IMR-90 (cell line): ENCODE measurements at regions not wholly inside any gene's neighbourhood (a gene's known extent, or its start where the extent isn't known, plus 50 kb on each side); places are given as distances from the start of the nearest gene placed in this dataset.

Source experiments
- ATAC-seq: fragments of 200-7000 bp; cut with Tn5 transposase; 2 replicates; pipeline ENCODE4 v1.9.1; 2020; ENCODE audit warnings: low read depth, mild to moderate bottlenecking, moderate library complexity
- BruUV-seq: library from RNA; stranded (reverse); fragments of 400-500 nt; replicated peaks from 2 replicates; lab custom pipeline; 2021; lab: Mats Ljungman, UMichigan
- CTCF ChIA-PET: fragments of 300-600 bp; formaldehyde crosslinking; extraction: SDS; loops from one replicate; lab custom pipeline; 2021; ENCODE audit warnings: antibody characterized with exemption; lab: Yijun Ruan, JAX
- POLR2A ChIA-PET: fragments of 300-600 bp; sonication (Branson Sonifier 250); formaldehyde crosslinking; loops from one replicate; lab custom pipeline; 2022; ENCODE audit warnings: antibody characterized with exemption; ENCODE audit not compliant: unreplicated experiment; lab: Charles Lee
- DNase-seq: peaks from one replicate; pipeline ENCODE4 v3.0.0; 2013
- H2AFZ ChIP-seq: replicated peaks from 2 replicates; pipeline ENCODE3; 2013; ENCODE audit warnings: low read length, mild to moderate bottlenecking; ENCODE audit not compliant: poor library complexity
- H2AK5ac ChIP-seq: 2 replicates; pipeline ENCODE4 v1.6.1; 2013; ENCODE audit warnings: low read depth, low read length, inconsistent platforms
- H2AK9ac ChIP-seq: replicated peaks from 2 replicates; pipeline ENCODE3; 2013; ENCODE audit warnings: mild to moderate bottlenecking, low read depth, low read length, moderate library complexity; ENCODE audit not compliant: poor library complexity
- H2BK120ac ChIP-seq: 2 replicates; pipeline ENCODE4 v1.6.1; 2013; ENCODE audit warnings: low read depth, low read length, inconsistent platforms
- H2BK15ac ChIP-seq: 3 replicates; pipeline ENCODE4 v1.6.1; 2013; ENCODE audit warnings: low read depth, low read length, inconsistent platforms
- H2BK20ac ChIP-seq: 2 replicates; pipeline ENCODE4 v1.6.1; 2013; ENCODE audit warnings: low read depth, mild to moderate bottlenecking, inconsistent platforms, low read length, moderate library complexity
- H2BK5ac ChIP-seq: 2 replicates; pipeline ENCODE4 v1.6.1; 2013; ENCODE audit warnings: mild to moderate bottlenecking, low read depth, low read length, inconsistent platforms; ENCODE audit not compliant: poor library complexity, severe bottlenecking
- H3K14ac ChIP-seq: replicated peaks from 2 replicates; pipeline ENCODE4 v1.6.1; 2013; ENCODE audit warnings: low read depth, low read length, inconsistent platforms
- H3K18ac ChIP-seq: 2 replicates; pipeline ENCODE4 v1.6.1; 2013; ENCODE audit warnings: low read depth, low read length, control low read depth
- H3K23ac ChIP-seq: 2 replicates; pipeline ENCODE4 v1.6.1; 2013; ENCODE audit warnings: low read depth, low read length, inconsistent platforms
- H3K27ac ChIP-seq: 2 replicates; pipeline ENCODE4 v1.5.1; 2013; ENCODE audit warnings: mild to moderate bottlenecking, control low read depth, low read length; ENCODE audit not compliant: insufficient read depth
- H3K27me3 ChIP-seq: 2 replicates; pipeline ENCODE4 v1.6.1; 2013; ENCODE audit warnings: low read length; ENCODE audit not compliant: control insufficient read depth, insufficient read depth
- H3K36me3 ChIP-seq: 2 replicates; pipeline ENCODE4 v1.6.1; 2013; ENCODE audit warnings: low read length, mixed read lengths; ENCODE audit not compliant: control insufficient read depth, insufficient read depth
- H3K4ac ChIP-seq: 2 replicates; pipeline ENCODE4 v1.6.1; 2013; ENCODE audit warnings: low read depth, low read length, inconsistent platforms
- H3K4me1 ChIP-seq: 2 replicates; pipeline ENCODE4 v1.6.1; 2013; ENCODE audit warnings: low read length, mixed read lengths; ENCODE audit not compliant: control insufficient read depth, insufficient read depth
- H3K4me2 ChIP-seq: 2 replicates; pipeline ENCODE4 v1.6.1; 2013; ENCODE audit warnings: low read depth, mild to moderate bottlenecking, control low read depth, low read length, moderate library complexity
- H3K4me3 ChIP-seq: 2 replicates; pipeline ENCODE4 v1.5.1; 2013; ENCODE audit warnings: low read depth, mild to moderate bottlenecking, control low read depth, low read length, moderate library complexity; ENCODE audit not compliant: insufficient read depth
- H3K56ac ChIP-seq: 2 replicates; pipeline ENCODE4 v1.6.1; 2013; ENCODE audit warnings: low read length, inconsistent platforms; ENCODE audit not compliant: insufficient read depth; ENCODE audit errors: extremely low read depth
- H3K79me1 ChIP-seq, 2 experiments: 2 replicates each; pipeline ENCODE4 v1.6.1; 2013; ENCODE audit warnings: low read length in 2 of 2, inconsistent platforms in 1 of 2, low read depth in 1 of 2
- H3K9ac ChIP-seq: 2 replicates; pipeline ENCODE4 v1.6.1; 2013; ENCODE audit warnings: low read depth, low read length, control low read depth
- H3K9me1 ChIP-seq: 2 replicates; pipeline ENCODE4 v1.6.1; 2013; ENCODE audit warnings: low read length, inconsistent platforms; ENCODE audit not compliant: insufficient read depth
- H3K9me3 ChIP-seq: 2 replicates; pipeline ENCODE4 v1.6.1; 2013; ENCODE audit warnings: low read length; ENCODE audit not compliant: control insufficient read depth, insufficient read depth
- H4K20me1 ChIP-seq: 2 replicates; pipeline ENCODE4 v1.6.1; 2013; ENCODE audit warnings: low read length, inconsistent platforms; ENCODE audit not compliant: insufficient read depth
- H4K5ac ChIP-seq: 2 replicates; pipeline ENCODE4 v1.6.1; 2013; ENCODE audit warnings: mild to moderate bottlenecking, low read depth, low read length, control low read depth
- H4K8ac ChIP-seq, 2 experiments: 2 replicates each; pipeline ENCODE4 v1.6.1; 2013; ENCODE audit warnings: low read depth in 2 of 2, low read length in 2 of 2, control low read depth in 1 of 2, inconsistent platforms in 1 of 2
- H4K91ac ChIP-seq: 2 replicates; pipeline ENCODE4 v1.6.1; 2013; ENCODE audit warnings: low read depth, low read length, inconsistent platforms; ENCODE audit not compliant: insufficient read depth
- BHLHE40 ChIP-seq: fragments of 150-350 bp; IDR thresholded peaks from 2 replicates; pipeline ENCODE4 v1.6.1; 2016; ENCODE audit warnings: mild to moderate bottlenecking, low read depth, low read length
- CEBPB ChIP-seq: IDR thresholded peaks from 2 replicates; pipeline ENCODE4 v1.6.1; 2012; ENCODE audit warnings: low read depth, low read length, improper control_type of control experiment
- CHD1 ChIP-seq: IDR thresholded peaks from 2 replicates; pipeline ENCODE4 v1.6.1; 2012; ENCODE audit warnings: low read depth, low read length, improper control_type of control experiment
- ELK1 ChIP-seq: fragments of 150-350 bp; IDR thresholded peaks from 2 replicates; pipeline ENCODE4 v1.6.1; 2016; ENCODE audit warnings: low read depth, mild to moderate bottlenecking, low read length, moderate library complexity, borderline replicate concordance
- FOS ChIP-seq: fragments of 150-350 bp; IDR thresholded peaks from 2 replicates; pipeline ENCODE4 v1.6.1; 2016; ENCODE audit warnings: low read depth, low read length
- MAFK ChIP-seq: IDR thresholded peaks from 2 replicates; pipeline ENCODE4 v1.6.1; 2012; ENCODE audit warnings: low read depth, low read length, improper control_type of control experiment
- MAZ ChIP-seq: IDR thresholded peaks from 2 replicates; pipeline ENCODE4 v1.6.1; 2012; ENCODE audit warnings: low read depth, mild to moderate bottlenecking, low read length, improper control_type of control experiment, moderate library complexity, borderline replicate concordance
- MXI1 ChIP-seq: IDR thresholded peaks from 2 replicates; pipeline ENCODE4 v1.6.1; 2012; ENCODE audit warnings: low read depth, mild to moderate bottlenecking, low read length, moderate library complexity, borderline replicate concordance
- NFE2L2 ChIP-seq: fragments of 150-350 bp; IDR thresholded peaks from 2 replicates; pipeline ENCODE4 v1.6.1; 2016; ENCODE audit warnings: low read depth, mild to moderate bottlenecking, low read length
- POLR2A ChIP-seq: IDR thresholded peaks from 2 replicates; pipeline ENCODE4 v1.6.1; 2012; ENCODE audit warnings: mild to moderate bottlenecking, low read depth, low read length
- RAD21 ChIP-seq: IDR thresholded peaks from 2 replicates; pipeline ENCODE4 v1.6.1; 2012; ENCODE audit warnings: low read length, improper control_type of control experiment
- RCOR1 ChIP-seq: IDR thresholded peaks from 2 replicates; pipeline ENCODE4 v1.6.1; 2012; ENCODE audit warnings: mild to moderate bottlenecking, low read length, improper control_type of control experiment; ENCODE audit not compliant: insufficient replicate concordance
- RFX5 ChIP-seq: IDR thresholded peaks from 2 replicates; pipeline ENCODE4 v1.8.0; 2012; ENCODE audit warnings: low read depth, mild to moderate bottlenecking, low read length, moderate library complexity
- SMC3 ChIP-seq: fragments of 150-350 bp; IDR thresholded peaks from 2 replicates; pipeline ENCODE4 v1.6.1; 2016; ENCODE audit warnings: low read depth, mild to moderate bottlenecking, antibody characterized with exemption, low read length, moderate library complexity
- USF2 ChIP-seq: fragments of 150-350 bp; IDR thresholded peaks from 2 replicates; pipeline ENCODE4 v1.6.1; 2017; ENCODE audit warnings: mild to moderate bottlenecking, antibody characterized with exemption, low read length, low read depth
- WGBS, 2 experiments: methylation state at CpG; one replicate each; pipeline versions ENCODE4 v1.1.5 to v1.1.7; 2013; ENCODE audit warnings: missing lambda C conversion rate in 2 of 2; ENCODE audit not compliant: insufficient read length in 1 of 2; ENCODE audit errors: extremely low coverage in 2 of 2; 5-methylcytosine and 5-hydroxymethylcytosine counted together
- dilution Hi-C: fragments of 300-500 bp; cut with HindIII; formaldehyde crosslinking; loops from one replicate; pipeline ENCODE4 v1.14.3; 2018; ENCODE audit warnings: low sequenced_read_pairs; ENCODE audit not compliant: unreplicated experiment
- in situ Hi-C: fragments of 300-500 bp; cut with MboI; formaldehyde crosslinking; loops from 3 replicates; pipeline ENCODE4 v1.14.3; 2019; ENCODE audit warnings: low sequenced_read_pairs, inconsistent platforms, mixed read lengths
- intact Hi-C: fragments of 100-400 bp; cut with micrococcal nuclease; formaldehyde crosslinking; loops from 2 replicates; pipeline ENCODE4 v1.10.0; 2022
- TF ChIP-seq, protein P1 (sequence below): conservative IDR thresholded peaks from 2 replicates; pipeline ENCODE4 v1.5.1; 2012; ENCODE audit warnings: mild to moderate bottlenecking, low read depth, low read length, improper control_type of control experiment

DNA sequence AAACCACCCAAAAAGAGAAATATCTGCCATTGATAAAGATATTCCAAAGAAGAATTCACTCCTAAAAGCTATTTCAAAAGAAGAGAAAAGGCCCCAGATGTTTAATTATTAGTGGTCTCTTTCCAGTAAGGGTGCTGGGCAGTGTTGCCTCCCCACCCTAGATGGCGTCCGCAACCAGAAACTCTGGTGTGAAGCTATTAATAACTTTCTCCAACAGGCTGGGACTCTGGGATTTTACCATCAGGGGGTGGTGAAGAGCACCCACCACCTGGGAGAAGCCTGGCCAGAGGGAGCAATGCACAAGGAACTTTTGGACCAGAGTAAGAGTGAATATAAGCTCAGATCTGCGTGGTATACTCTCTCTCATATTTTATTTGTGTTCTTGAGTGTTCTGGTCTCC, 115.4 kb upstream of the TIAM1 start:
- H2AK5ac ChIP-seq, result no peak overlapping the region
- H2BK15ac ChIP-seq, result no peak overlapping the region
- no peaks in the 10 kb centered on the region for H3K4me1 ChIP-seq
- no TSS peak for BruUV-seq
- H2AK9ac ChIP-seq, result no peak overlapping the region
- H3K79me1 ChIP-seq, result no peaks in the 10 kb centered on the region
- dilution Hi-C loops (no loop called here), intact Hi-C loops (no loop called here), in situ Hi-C loops (no loop called here)
- DNase-seq (no peak), ATAC-seq (no peak)
- no peak overlapping the region for H2BK20ac ChIP-seq
- no peak overlapping the region for H4K5ac ChIP-seq
- no peak overlapping the region for H3K4me3 ChIP-seq
- H4K8ac ChIP-seq, result no peak overlapping the region
- H2AFZ ChIP-seq, result no peak overlapping the region
- WGBS, 2 experiments, result no CpG with 5 or more reads among the region's 3 CpGs
- H3K27me3 ChIP-seq, result no peaks in the 10 kb centered on the region
- no peak overlapping the region for H3K56ac ChIP-seq
- H3K18ac ChIP-seq, result no peak overlapping the region
- no peak overlapping the region for H3K14ac ChIP-seq
- H3K4me2 ChIP-seq, result no peak overlapping the region
- H2BK120ac ChIP-seq, result no peak overlapping the region
- no peak overlapping the region for H4K91ac ChIP-seq
- H3K4ac ChIP-seq, result no peak overlapping the region
- H3K23ac ChIP-seq, result no peak overlapping the region
- H2BK5ac ChIP-seq, result no peak overlapping the region
- ChIA-PET POLR2A (no interaction called here), CTCF (no interaction called here)
- no peak for TF ChIP-seq MXI1
- no peak for TF ChIP-seq USF2
- TF ChIP-seq SMC3, result no peak
- no peak for TF ChIP-seq FOS
- no peak for TF ChIP-seq CHD1
- TF ChIP-seq RAD21, result no peak
- no peak for TF ChIP-seq POLR2A
- TF ChIP-seq MAZ, result no peak
- no peak for TF ChIP-seq RCOR1
- TF ChIP-seq NFE2L2, result no peak
- no peak for TF ChIP-seq MAFK
- TF ChIP-seq, protein P1, sequence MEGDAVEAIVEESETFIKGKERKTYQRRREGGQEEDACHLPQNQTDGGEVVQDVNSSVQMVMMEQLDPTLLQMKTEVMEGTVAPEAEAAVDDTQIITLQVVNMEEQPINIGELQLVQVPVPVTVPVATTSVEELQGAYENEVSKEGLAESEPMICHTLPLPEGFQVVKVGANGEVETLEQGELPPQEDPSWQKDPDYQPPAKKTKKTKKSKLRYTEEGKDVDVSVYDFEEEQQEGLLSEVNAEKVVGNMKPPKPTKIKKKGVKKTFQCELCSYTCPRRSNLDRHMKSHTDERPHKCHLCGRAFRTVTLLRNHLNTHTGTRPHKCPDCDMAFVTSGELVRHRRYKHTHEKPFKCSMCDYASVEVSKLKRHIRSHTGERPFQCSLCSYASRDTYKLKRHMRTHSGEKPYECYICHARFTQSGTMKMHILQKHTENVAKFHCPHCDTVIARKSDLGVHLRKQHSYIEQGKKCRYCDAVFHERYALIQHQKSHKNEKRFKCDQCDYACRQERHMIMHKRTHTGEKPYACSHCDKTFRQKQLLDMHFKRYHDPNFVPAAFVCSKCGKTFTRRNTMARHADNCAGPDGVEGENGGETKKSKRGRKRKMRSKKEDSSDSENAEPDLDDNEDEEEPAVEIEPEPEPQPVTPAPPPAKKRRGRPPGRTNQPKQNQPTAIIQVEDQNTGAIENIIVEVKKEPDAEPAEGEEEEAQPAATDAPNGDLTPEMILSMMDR, result no peak
- TF ChIP-seq ELK1, result no peak
- TF ChIP-seq BHLHE40, result no peak
- no peak for TF ChIP-seq RFX5
- TF ChIP-seq CEBPB, result no peak
- peaks cover 4% of the 10 kb centered on the region; the same call in 1 of the 2 replicates for H3K9me3 ChIP-seq
- H4K20me1 ChIP-seq, result no peaks in the 10 kb centered on the region
- H3K36me3 ChIP-seq, result no peaks in the 10 kb centered on the region
- no peak overlapping the region for H3K27ac ChIP-seq
- no peaks in the 10 kb centered on the region for H3K9me1 ChIP-seq
- H3K9ac ChIP-seq, result no peak overlapping the region
